ENCODE measurements at regions not wholly inside any gene's neighbourhood (a gene's known extent, or its start where the extent isn't known, plus 50 kb on each side); places are given as distances from the start of the nearest gene placed in this dataset.

GRCh38 chr4:4641254-4641653 is 99.4 kb upstream of the STX18 start:
- H3K4me1 ChIP-seq (ENCODE audit: insufficient read depth, low read length, poor library complexity, severe bottlenecking) = no peaks in the 10 kb centered on the region
- no TSS peak for BruUV-seq (replicated peaks)
- ChIA-PET POLR2A (ENCODE audit: low non-redundant PET) (no interaction called here), CTCF (no interaction called here)
- no peak overlapping the region for H3K27ac ChIP-seq (ENCODE audit: low read depth, low read length, poor library complexity, severe bottlenecking)
- intact Hi-C loops (cut with micrococcal nuclease; ENCODE audit: unreplicated experiment) = no loop called here
- DNase-seq (ENCODE audit: low spot score) = no peak
- H3K36me3 ChIP-seq (ENCODE audit: insufficient read depth, low read length, poor library complexity, severe bottlenecking) = no peaks in the 10 kb centered on the region
- H3K4me3 ChIP-seq (ENCODE audit: low read depth, low read length, poor library complexity, severe bottlenecking) = no peak overlapping the region
- no peaks in the 10 kb centered on the region for H3K9me3 ChIP-seq (ENCODE audit: low read depth, low read length, poor library complexity, severe bottlenecking)
- TF ChIP-seq EZH2 (IDR thresholded peaks at IDR 0.05; ENCODE audit: borderline replicate concordance, low read depth, low read length, poor library complexity, severe bottlenecking) (no peak), CTCF (conservative IDR thresholded peaks at IDR 0.05; ENCODE audit: low read depth, low read length) (no peak)
- no peaks in the 10 kb centered on the region for H3K27me3 ChIP-seq (replicated peaks; ENCODE audit: insufficient read depth, low read depth, low read length, poor library complexity)

GRCh38 chr4:4640692-4641091 is 98.8 kb upstream of the STX18 start:
- no TSS peak for BruUV-seq (replicated peaks)
- DNase-seq (ENCODE audit: low spot score) = no peak
- ChIA-PET POLR2A (ENCODE audit: low non-redundant PET) (no interaction called here), CTCF (no interaction called here)
- Histone ChIP-seq H3K27ac (ENCODE audit: low read depth, low read length, poor library complexity, severe bottlenecking) (no peak overlapping the region), H3K9me3 (ENCODE audit: low read depth, low read length, poor library complexity, severe bottlenecking) (no peaks in the 10 kb centered on the region), H3K27me3 (replicated peaks; ENCODE audit: insufficient read depth, low read depth, low read length, poor library complexity) (no peaks in the 10 kb centered on the region), H3K36me3 (ENCODE audit: insufficient read depth, low read length, poor library complexity, severe bottlenecking) (no peaks in the 10 kb centered on the region), H3K4me1 (ENCODE audit: insufficient read depth, low read length, poor library complexity, severe bottlenecking) (no peaks in the 10 kb centered on the region), H3K4me3 (ENCODE audit: low read depth, low read length, poor library complexity, severe bottlenecking) (no peak overlapping the region)
- TF ChIP-seq EZH2 (IDR thresholded peaks at IDR 0.05; ENCODE audit: borderline replicate concordance, low read depth, low read length, poor library complexity, severe bottlenecking) = no peak
- no peak for TF ChIP-seq CTCF (conservative IDR thresholded peaks at IDR 0.05; ENCODE audit: low read depth, low read length)
- intact Hi-C loops (cut with micrococcal nuclease; ENCODE audit: unreplicated experiment) = no loop called here

GRCh38 chr4:4639370-4639769 is 97.5 kb upstream of the STX18 start:
- no peak overlapping the region for H3K27ac ChIP-seq (ENCODE audit: low read depth, low read length, poor library complexity, severe bottlenecking)
- DNase-seq (ENCODE audit: low spot score) = no peak
- intact Hi-C loops (cut with micrococcal nuclease; ENCODE audit: unreplicated experiment) = no loop called here
- H3K4me1 ChIP-seq (ENCODE audit: insufficient read depth, low read length, poor library complexity, severe bottlenecking) = no peaks in the 10 kb centered on the region
- no peaks in the 10 kb centered on the region for H3K27me3 ChIP-seq (replicated peaks; ENCODE audit: insufficient read depth, low read depth, low read length, poor library complexity)
- TF ChIP-seq EZH2 (IDR thresholded peaks at IDR 0.05; ENCODE audit: borderline replicate concordance, low read depth, low read length, poor library complexity, severe bottlenecking) = no peak
- no peak for TF ChIP-seq CTCF (conservative IDR thresholded peaks at IDR 0.05; ENCODE audit: low read depth, low read length)
- ChIA-PET POLR2A (ENCODE audit: low non-redundant PET) (no interaction called here), CTCF (no interaction called here)
- H3K36me3 ChIP-seq (ENCODE audit: insufficient read depth, low read length, poor library complexity, severe bottlenecking) = no peaks in the 10 kb centered on the region
- no peaks in the 10 kb centered on the region for H3K9me3 ChIP-seq (ENCODE audit: low read depth, low read length, poor library complexity, severe bottlenecking)
- no peak overlapping the region for H3K4me3 ChIP-seq (ENCODE audit: low read depth, low read length, poor library complexity, severe bottlenecking)
- BruUV-seq (replicated peaks) = no TSS peak
